Inflammatory macrophage (primary cell): ENCODE measurements at regions not wholly inside any gene's neighbourhood (a gene's known extent, or its start where the extent isn't known, plus 50 kb on each side); places are given as distances from the start of the nearest gene placed in this dataset.
"Not testable (repeated sequence)": the region's sequence is repeated elsewhere in the genome, so short reads cannot be mapped to it uniquely, and the experiment has no call there.

Source experiments
- DNase-seq, 2 donors: peaks; one replicate each; pipeline ENCODE4 v3.0.0-alpha.2; 2020 to 2022

GRCh38 chr12:126030573-126030972 lies 965.3 kb downstream of the AACS start:
- DNase-seq: no peak

- DNase-seq: no peak
Observed at GRCh38 chr12:126033751-126034150, 968.5 kb downstream of the AACS start.

- DNase-seq: no peak
Observed at GRCh38 chr12:126036348-126036747, 971.1 kb downstream of the AACS start.

GRCh38 chr12:126038434-126038833 lies 973.2 kb downstream of the AACS start:
- no peak for DNase-seq

GRCh38 chr12:126040307-126040706 lies 975.1 kb downstream of the AACS start:
- no peak for DNase-seq

GRCh38 chr12:126042286-126042685 lies 977.1 kb downstream of the AACS start:
- no peak for DNase-seq

- not testable (repeated sequence) for DNase-seq
Observed at GRCh38 chr12:126049501-126049900, 984.3 kb downstream of the AACS start.

- DNase-seq: no peak
Observed at GRCh38 chr12:126051611-126052107, 986.4 kb downstream of the AACS start.

- no peak for DNase-seq
Observed at GRCh38 chr12:126055521-126055920, 990.3 kb downstream of the AACS start.

GRCh38 chr12:126061777-126062176 lies 996.5 kb downstream of the AACS start:
- DNase-seq: no peak

- DNase-seq: no peak
Observed at GRCh38 chr12:126064028-126064427, 998.8 kb downstream of the AACS start.

- DNase-seq: no peak
Observed at GRCh38 chr12:126067626-126068329, 1002.5 kb downstream of the AACS start.

GRCh38 chr12:126069549-126070165 lies 1004.4 kb downstream of the AACS start:
- peak; percentile 45 to 49 for DNase-seq

- DNase-seq: no peak
Observed at GRCh38 chr12:126076515-126076914, 1011.3 kb downstream of the AACS start.

- DNase-seq: no peak
Observed at GRCh38 chr12:126083926-126084325, 1018.7 kb downstream of the AACS start.

GRCh38 chr12:126084480-126084879 lies 1019.2 kb downstream of the AACS start:
- no peak for DNase-seq

- no peak for DNase-seq
Observed at GRCh38 chr12:126086242-126086641, 1021.0 kb downstream of the AACS start.

- DNase-seq: no peak
Observed at GRCh38 chr12:126087692-126088091, 1022.5 kb downstream of the AACS start.

GRCh38 chr12:126093908-126094307 lies 1028.7 kb downstream of the AACS start:
- no peak for DNase-seq

- no peak for DNase-seq
Observed at GRCh38 chr12:126095748-126096510, 1030.7 kb downstream of the AACS start.

GRCh38 chr12:126106706-126107105 lies 1041.5 kb downstream of the AACS start:
- DNase-seq: no peak

GRCh38 chr12:126107659-126108058 lies 1042.4 kb downstream of the AACS start:
- no peak for DNase-seq

GRCh38 chr12:126108247-126108646 lies 1043.0 kb downstream of the AACS start:
- DNase-seq: no peak

GRCh38 chr12:126112141-126112540 lies 1046.9 kb downstream of the AACS start:
- no peak for DNase-seq
